H1 (cell line): ENCODE measurements at regions not wholly inside any gene's neighbourhood (a gene's known extent, or its start where the extent isn't known, plus 50 kb on each side); places are given as distances from the start of the nearest gene placed in this dataset.

Experiments
- JUN ChIP-seq: IDR thresholded peaks from 2 replicates; pipeline ENCODE4 v1.6.1; 2011; ENCODE audit warnings: low read depth, mild to moderate bottlenecking, improper control_type of control experiment, low read length
- KDM5A ChIP-seq: fragments of 200-600 bp; IDR thresholded peaks from 2 replicates; pipeline ENCODE4 v1.7.1; 2012; ENCODE audit warnings: mild to moderate bottlenecking, low read length, inconsistent platforms, mixed read lengths
- TF ChIP-seq, protein P1 (sequence below), 3 experiments: IDR thresholded peaks; 1 replicate in 2 of 3; 2 replicates in 1 of 3; pipeline versions ENCODE4 v1.5.1 to v1.6.1; 2011; ENCODE audit warnings: low read length in 3 of 3, mild to moderate bottlenecking in 3 of 3, inconsistent platforms in 2 of 3, low read depth in 1 of 3, moderate library complexity in 1 of 3; ENCODE audit not compliant: insufficient read depth in 1 of 3; ENCODE audit errors: control extremely low read depth in 1 of 3

DNA sequence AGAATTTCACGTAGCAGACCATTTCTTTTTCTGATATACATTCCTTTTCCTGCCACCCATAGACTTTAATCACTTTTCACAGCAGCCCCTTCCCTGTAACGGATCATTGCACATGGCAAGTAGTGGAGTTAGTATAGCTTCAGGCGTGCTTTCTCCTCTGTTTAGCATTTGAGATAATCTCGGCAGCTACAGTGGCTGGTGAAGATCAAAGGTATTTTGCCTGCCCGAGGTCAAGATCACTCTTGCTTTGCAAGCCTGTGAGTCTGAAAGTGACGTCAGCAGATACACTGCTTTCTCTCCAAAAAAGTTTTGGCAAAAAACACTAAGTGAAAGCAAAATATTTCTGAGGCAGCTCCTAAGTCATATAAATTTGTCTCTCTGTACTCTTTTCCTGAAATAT is 260.0 kb downstream of the NDFIP2 start (continued):
- no peak for TF ChIP-seq KDM5A
- TF ChIP-seq, protein P1, sequence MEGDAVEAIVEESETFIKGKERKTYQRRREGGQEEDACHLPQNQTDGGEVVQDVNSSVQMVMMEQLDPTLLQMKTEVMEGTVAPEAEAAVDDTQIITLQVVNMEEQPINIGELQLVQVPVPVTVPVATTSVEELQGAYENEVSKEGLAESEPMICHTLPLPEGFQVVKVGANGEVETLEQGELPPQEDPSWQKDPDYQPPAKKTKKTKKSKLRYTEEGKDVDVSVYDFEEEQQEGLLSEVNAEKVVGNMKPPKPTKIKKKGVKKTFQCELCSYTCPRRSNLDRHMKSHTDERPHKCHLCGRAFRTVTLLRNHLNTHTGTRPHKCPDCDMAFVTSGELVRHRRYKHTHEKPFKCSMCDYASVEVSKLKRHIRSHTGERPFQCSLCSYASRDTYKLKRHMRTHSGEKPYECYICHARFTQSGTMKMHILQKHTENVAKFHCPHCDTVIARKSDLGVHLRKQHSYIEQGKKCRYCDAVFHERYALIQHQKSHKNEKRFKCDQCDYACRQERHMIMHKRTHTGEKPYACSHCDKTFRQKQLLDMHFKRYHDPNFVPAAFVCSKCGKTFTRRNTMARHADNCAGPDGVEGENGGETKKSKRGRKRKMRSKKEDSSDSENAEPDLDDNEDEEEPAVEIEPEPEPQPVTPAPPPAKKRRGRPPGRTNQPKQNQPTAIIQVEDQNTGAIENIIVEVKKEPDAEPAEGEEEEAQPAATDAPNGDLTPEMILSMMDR (IDR thresholded peaks at IDR 0.05; ENCODE audit: control extremely low read depth in 1 of 3, insufficient read depth in 1 of 3, low read depth in 1 of 3, low read length in 3 of 3) = no peak
- no peak for TF ChIP-seq JUN
